GM06990 (cell line): ENCODE measurements at regions not wholly inside any gene's neighbourhood (a gene's known extent, or its start where the extent isn't known, plus 50 kb on each side); places are given as distances from the start of the nearest gene placed in this dataset.

Source experiments
- DNase-seq: peaks from one replicate; pipeline ENCODE4 v3.0.0-alpha.2; 2011; ENCODE audit not compliant: insufficient read length; ENCODE audit errors: extremely low read depth
- H3K27me3 ChIP-seq: replicated peaks from 2 replicates; pipeline ENCODE4 v1.6.0; 2011; ENCODE audit warnings: low read length; ENCODE audit not compliant: control insufficient read depth, insufficient read depth
- H3K36me3 ChIP-seq: 2 replicates; pipeline ENCODE4 v1.5.1; 2011; ENCODE audit warnings: low read length; ENCODE audit not compliant: control insufficient read depth, insufficient read depth
- H3K4me3 ChIP-seq: replicated peaks from 2 replicates; pipeline ENCODE4 v1.5.1; 2011; ENCODE audit warnings: low read depth, mild to moderate bottlenecking, control low read depth, low read length
- TF ChIP-seq, protein P1 (sequence below): IDR thresholded peaks from 2 replicates; pipeline ENCODE4 v1.5.1; 2011; ENCODE audit warnings: low read length, control low read depth, mild to moderate bottlenecking, inconsistent platforms; ENCODE audit not compliant: insufficient read depth, poor library complexity, severe bottlenecking

GRCh38 chr9:20217596-20217995 is 404.7 kb downstream of the MLLT3 start:
- TF ChIP-seq, protein P1, sequence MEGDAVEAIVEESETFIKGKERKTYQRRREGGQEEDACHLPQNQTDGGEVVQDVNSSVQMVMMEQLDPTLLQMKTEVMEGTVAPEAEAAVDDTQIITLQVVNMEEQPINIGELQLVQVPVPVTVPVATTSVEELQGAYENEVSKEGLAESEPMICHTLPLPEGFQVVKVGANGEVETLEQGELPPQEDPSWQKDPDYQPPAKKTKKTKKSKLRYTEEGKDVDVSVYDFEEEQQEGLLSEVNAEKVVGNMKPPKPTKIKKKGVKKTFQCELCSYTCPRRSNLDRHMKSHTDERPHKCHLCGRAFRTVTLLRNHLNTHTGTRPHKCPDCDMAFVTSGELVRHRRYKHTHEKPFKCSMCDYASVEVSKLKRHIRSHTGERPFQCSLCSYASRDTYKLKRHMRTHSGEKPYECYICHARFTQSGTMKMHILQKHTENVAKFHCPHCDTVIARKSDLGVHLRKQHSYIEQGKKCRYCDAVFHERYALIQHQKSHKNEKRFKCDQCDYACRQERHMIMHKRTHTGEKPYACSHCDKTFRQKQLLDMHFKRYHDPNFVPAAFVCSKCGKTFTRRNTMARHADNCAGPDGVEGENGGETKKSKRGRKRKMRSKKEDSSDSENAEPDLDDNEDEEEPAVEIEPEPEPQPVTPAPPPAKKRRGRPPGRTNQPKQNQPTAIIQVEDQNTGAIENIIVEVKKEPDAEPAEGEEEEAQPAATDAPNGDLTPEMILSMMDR: no peak
- no peaks in the 10 kb centered on the region for H3K27me3 ChIP-seq
- H3K36me3 ChIP-seq: no peaks in the 10 kb centered on the region
- H3K4me3 ChIP-seq: no peak overlapping the region
- no peak for DNase-seq

GRCh38 chr9:20216438-20216837 is 405.9 kb downstream of the MLLT3 start:
- Histone ChIP-seq H3K36me3 (no peaks in the 10 kb centered on the region), H3K27me3 (no peaks in the 10 kb centered on the region), H3K4me3 (no peak overlapping the region)
- DNase-seq: no peak
- TF ChIP-seq, protein P1: no peak

DNA sequence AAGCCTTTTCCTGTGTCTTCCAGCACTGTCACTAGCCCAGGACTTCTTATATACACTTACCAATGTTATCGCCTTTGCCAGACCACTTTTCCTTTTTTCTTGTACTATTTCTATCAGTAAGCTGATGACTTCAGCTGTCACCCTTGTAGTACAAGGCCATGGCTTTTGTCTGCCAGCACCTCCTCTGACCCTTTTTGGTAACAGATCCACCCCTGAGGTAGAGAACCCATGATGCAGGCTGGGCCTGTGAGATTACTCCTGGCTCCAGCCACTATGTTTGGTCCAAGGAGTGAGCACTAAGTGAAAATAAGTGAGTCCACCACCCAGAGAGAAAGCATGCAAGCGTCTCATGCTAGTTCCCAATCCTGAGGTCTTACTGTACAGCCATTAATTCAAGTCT is 406.7 kb downstream of the MLLT3 start:
- H3K36me3 ChIP-seq: no peaks in the 10 kb centered on the region
- TF ChIP-seq, protein P1: no peak
- no peaks in the 10 kb centered on the region for H3K27me3 ChIP-seq
- no peak overlapping the region for H3K4me3 ChIP-seq
- no peak for DNase-seq

- H3K4me3 ChIP-seq: no peak overlapping the region
- no peaks in the 10 kb centered on the region for H3K36me3 ChIP-seq
- H3K27me3 ChIP-seq: no peaks in the 10 kb centered on the region
- no peak for DNase-seq
- TF ChIP-seq, protein P1: no peak
These were observed 409.5 kb downstream of the MLLT3 start for GRCh38 chr9:20212806-20213205.

- no peaks in the 10 kb centered on the region for H3K36me3 ChIP-seq
- TF ChIP-seq, protein P1: no peak
- no peak for DNase-seq
- no peaks in the 10 kb centered on the region for H3K27me3 ChIP-seq
- H3K4me3 ChIP-seq: no peak overlapping the region
These were observed 412.6 kb downstream of the MLLT3 start for GRCh38 chr9:20209391-20210340.
